Left colon (tissue), 2 donors: ENCODE measurements at regions not wholly inside any gene's neighbourhood (a gene's known extent, or its start where the extent isn't known, plus 50 kb on each side); places are given as distances from the start of the nearest gene placed in this dataset.
A peak's percentile ranks its signal among the peaks of the same experiment; 100 is the strongest.
"Not testable (repeated sequence)": the region's sequence is repeated elsewhere in the genome, so short reads cannot be mapped to it uniquely, and the experiment has no call there.

ENCODE experiments used
- ATAC-seq: fragments of 200-7000 bp; cut with Tn5 transposase; one replicate; pipeline ENCODE4 v1.9.1; 2020; ENCODE audit warnings: mild to moderate bottlenecking, moderate library complexity
- DNase-seq, 2 donors: peaks; one replicate each; pipeline ENCODE4 v3.0.0-alpha.2; 2020
- intact Hi-C, 2 donors: fragments of 100-400 bp; cut with DNase I in 1 of 2; cut with micrococcal nuclease in 1 of 2; formaldehyde crosslinking; loops; one replicate each; pipeline versions ENCODE4 v1.11.2 to v1.14.0; 2022; cut with DNase I, micrococcal nuclease
- donor health status: DM: no; HTN: no; CAD: no.
- donor health status: DM: yes; HTN: yes; CAD: no.

DNA sequence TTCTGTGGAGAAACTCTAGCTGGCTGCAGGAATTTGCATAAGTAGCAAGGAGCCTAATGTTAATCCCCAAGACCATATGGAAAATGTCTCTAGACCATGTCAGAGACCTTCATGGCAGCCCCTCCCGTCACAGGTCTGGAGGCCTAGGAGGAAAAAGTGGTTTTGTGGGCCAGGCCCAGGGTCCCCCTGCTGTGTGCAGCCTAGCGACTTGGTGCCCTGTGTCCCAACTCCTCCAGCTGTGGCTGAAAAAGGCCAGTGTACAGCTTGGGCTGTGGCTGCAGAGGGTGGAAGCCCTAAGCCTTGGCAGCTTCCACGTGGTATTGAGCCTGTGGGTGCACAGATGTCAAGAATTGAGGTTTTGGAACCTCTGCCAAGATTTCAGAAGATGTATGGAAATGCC is 306.9 kb upstream of the CA10 start:
- DNase-seq (no peak), ATAC-seq (no peak)
- intact Hi-C loops, result no loop called here

DNA sequence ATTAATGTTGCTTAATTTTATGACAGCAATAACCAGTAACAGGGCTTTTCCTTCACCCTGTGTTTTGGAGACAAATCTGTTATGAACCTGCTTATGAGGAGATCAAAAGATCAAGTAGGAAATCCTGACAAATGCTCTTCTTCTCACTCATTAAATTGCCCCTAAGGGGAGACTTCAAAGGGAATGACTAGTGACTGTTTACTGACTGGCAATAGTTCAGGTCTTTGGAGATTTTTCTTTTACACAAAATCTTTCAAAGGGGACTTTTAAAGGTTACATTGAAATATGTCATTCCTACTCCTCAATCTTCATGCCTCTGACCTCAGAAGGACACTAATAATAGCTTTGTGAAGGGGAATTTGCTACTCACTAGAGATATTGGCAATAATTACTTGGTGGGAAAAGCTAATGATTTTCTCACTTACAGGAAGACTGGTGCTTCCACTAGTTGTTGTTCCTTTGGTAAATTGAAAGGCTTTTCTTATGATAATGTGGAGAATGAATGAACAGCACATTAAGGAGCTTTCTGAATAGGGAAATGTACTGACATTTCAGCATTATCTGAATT is 292.9 kb upstream of the CA10 start:
- intact Hi-C loops, result no loop called here
- DNase-seq (no peak), ATAC-seq (no peak)

DNA sequence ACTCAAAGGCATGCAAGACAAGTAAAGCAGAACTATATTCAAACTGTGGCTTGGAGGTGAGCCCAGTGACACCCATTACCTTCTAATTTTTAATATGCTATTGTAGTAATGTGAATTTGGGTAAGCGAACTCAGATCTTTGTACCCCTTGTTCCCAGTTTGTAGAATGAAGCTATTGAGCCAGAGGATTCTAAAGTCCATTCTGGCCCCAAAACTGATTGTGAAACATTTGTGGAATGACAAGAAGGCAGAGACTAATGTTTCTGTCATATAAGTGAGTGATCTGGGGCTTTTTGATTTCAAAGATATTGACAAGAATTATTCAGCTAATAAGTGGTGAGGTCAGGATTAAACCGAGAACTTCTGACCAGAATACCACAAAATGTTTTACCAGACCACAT is 283.8 kb upstream of the CA10 start:
- DNase-seq, result no peak
- intact Hi-C loops, result no loop called here
- no peak for ATAC-seq

DNA sequence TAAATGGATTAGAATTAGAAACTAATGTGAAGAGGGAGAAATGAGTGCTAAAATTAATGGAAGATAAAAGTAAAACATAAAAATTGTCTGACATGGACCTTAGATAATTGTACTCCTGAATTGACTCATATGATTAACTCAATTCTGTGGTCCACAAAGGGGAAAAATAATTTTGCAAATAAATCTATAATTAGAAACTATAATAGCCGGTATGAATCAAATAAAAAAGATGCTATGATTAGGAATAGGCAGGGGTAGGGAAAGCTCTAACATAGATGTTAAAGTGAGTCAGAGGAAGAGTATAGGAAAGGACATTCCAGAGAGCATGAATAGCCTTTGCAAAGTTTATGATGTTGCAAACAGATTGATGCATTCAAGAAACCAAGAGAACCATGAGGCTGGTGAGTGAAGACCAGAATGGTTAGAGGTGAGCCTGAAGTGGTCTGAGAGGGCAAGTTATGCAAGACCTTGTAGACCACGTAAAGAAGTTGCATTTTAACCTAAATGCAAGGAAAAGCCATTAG is 262.1 kb upstream of the CA10 start:
- intact Hi-C loops, result no loop called here
- no peak for ATAC-seq
- no peak for DNase-seq

DNA sequence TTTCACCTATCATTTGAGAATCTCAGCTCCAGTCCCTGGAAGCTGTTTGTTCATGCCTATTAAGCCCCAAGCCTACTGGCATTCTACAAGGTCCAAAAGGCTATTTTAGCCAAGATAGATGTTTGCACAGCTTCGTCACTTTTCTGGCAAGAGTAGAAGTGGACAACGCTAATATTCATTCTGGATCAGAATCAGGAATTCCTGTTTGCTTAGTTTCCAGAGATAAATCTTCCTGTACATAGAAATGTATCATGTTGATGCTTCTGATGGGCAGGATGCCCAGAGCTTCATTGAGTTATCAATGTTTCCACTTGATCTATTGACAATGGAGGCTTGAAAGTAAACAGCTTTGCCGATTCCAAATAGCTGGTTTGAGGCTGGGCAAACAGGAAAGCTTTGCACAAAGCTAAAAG is 260.7 kb upstream of the CA10 start:
- DNase-seq (no peak), ATAC-seq (no peak)
- intact Hi-C loops, result no loop called here

DNA sequence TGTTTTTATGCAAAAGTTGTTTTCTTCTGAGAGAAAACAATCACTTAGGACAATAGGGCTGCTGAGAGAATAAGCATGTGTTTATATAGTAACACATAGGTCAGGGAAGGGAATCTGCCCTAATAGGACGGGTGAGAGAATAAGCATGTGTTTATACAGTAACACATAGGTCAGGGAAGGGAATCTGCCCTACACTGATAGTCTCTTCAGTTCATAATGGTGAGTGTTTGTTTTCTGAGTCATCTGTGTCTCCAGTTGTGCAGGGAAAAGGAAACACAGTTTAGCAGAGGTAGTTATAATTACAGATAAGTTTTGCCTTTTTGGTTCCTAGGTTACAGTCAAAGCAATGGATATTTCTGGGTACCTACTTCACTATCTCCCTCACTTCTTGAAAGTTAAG is 252.3 kb upstream of the CA10 start:
- peak; percentile 55 for ATAC-seq
- intact Hi-C loops, result no loop called here
- no peak for DNase-seq

DNA sequence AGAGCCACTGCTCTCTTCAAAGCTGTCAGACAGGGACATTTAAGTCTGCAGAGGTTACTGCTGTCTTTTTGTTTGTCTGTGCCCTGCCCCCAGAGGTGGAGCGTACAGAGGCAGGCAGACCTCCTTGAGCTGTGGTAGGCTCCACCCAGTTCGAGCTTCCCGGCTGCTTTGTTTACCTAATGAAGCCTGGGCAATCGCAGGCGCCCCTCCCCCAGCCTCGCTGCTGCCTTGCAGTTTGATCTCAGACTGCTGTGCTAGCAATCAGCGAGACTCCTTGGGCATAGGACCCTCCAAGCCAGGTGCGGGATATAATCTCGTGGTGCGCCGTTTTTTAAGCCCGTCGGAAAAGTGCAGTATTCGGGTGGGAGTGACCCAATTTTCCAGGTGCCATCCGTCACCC is 250.7 kb upstream of the CA10 start:
- intact Hi-C loops, ATAC-seq: not testable (repeated sequence)
- DNase-seq, result peak in 1 of 2 donors; percentile 21

DNA sequence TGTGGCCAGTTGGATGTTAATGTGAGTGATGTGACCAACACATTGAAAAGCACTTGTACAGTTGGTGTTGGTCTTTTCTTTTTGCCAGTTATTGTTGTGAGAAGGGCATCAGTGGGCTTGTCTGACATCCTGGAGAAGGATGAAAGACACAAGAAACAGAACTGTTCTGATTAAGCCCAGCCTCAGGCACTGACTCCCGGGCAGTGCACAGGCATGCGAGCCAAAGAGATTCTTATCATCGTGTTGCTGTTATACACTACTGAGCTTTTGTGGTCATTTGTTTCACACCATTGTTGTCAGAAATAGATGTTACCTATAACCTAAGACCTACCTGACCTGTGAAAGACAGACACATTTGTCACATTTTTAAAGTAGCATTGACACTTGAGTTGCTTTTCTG is 236.8 kb upstream of the CA10 start:
- DNase-seq (no peak), ATAC-seq (no peak)
- intact Hi-C loops, result no loop called here

DNA sequence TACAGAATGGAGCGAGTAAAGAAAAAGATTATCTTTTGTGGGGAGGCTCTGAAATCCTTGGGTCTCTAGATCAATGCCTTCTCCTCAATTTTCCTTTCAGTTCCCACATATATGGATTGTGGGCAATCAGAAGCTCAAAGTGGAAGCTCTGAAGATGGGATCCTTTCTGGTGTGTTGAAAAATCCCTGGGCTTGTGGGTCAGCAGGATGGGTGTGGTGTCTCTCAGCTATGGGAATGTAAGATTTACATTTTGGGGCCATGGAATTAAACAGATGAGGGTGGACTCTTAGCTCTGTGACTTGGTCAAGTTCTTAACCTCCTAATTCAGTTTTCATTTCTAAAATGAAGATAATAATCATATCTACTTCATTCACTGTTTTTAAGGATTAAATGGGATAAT is 231.9 kb upstream of the CA10 start:
- ATAC-seq, result no peak

DNA sequence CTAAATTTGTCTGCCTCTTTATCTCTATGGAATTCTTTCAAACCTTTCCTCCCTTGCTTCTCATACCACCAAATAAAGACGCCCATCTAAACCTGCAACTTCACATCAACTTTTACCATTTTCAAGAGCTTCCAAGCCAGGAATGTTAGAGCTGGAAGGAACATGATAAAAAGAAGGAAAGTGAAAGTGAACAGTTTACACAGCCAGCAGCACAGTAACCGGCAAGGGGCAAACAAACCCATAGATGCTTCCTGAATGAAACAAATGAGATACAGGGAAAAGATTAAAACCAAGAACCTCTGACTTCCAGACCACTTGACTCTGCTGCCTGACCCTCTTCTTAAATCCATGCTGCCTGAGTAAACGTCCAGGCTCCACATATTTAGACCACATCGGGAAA is 231.1 kb upstream of the CA10 start:
- peak; percentile 76 for ATAC-seq
- intact Hi-C loops, result no loop called here
- DNase-seq, result no peak

More for the DNA sequence above, 231.9 kb upstream of the CA10 start:
- intact Hi-C loops, result no loop called here
- no peak for DNase-seq

DNA sequence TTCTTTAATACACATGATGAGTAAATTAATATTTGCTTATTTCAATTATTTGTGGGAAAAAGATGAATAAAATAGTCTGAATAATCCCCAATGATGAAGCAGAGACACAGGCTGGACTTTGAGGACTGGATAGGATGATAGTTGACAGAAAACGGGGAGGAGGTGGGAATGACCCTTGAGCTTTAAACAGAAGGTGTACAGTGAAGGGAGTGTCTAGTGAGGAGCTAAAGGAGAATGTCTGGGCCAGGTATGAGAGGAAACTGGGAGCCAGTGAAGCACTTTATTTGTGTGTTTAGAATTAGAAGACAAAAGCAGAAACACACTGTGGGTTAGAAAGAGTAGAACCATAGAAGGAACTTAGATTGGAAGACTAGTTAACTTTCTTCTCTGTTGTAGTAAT is 230.4 kb upstream of the CA10 start:
- DNase-seq, result no peak

DNA sequence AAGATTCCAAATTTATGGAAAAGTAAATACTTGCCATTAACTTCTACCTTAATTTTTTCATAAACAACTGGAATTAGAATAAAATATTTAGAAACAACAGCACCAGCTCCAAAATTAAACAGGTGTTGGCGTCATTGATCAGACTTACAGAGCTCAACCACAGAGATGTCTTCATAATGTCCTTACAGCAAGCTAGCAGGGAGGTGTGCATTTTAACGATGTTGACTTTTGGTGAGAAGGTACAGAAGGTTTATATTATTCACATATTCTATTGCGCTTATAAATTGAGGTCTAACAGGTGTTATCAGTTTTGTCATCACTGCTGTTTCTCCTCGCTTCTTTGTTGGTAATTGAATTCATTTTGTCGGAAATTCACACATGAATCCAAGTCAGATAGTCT is 226.2 kb upstream of the CA10 start:
- intact Hi-C loops, result no loop called here
- ATAC-seq, result peak; percentile 75
- DNase-seq, result no peak

More for the DNA sequence above, 230.4 kb upstream of the CA10 start:
- peak; percentile 84 for ATAC-seq
- intact Hi-C loops, result no loop called here

DNA sequence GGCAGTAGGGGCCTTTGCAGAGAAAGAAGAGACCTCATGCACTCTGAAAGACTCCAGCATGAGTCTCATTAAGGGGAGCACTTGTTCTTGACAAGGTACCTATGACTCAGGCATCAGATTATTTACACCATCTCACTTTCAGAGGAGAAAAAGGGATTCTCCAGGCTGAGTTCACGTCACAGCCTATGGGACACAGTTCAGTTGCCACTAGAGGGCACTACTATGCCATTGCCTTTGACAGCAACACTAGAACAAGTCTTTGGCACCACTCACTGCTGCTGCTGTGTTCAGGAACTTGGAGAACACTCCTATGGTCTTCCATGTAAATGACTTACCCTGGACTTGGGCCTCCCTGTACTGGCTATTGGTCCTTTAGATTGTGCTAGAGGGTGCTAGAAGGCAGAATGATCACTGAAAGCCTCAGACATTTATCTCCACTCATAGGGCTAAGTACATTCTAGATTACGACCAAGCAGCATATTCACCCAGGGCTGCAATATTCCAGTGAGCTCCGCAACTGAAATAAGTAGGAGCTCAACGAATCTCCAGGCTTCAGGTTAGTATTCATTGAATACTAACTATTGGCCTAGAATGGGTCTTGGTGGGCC is 225.1 kb upstream of the CA10 start:
- peak; percentile 90 for ATAC-seq
- peak; percentile 54 to 63 for DNase-seq
- intact Hi-C loops, result no loop called here

DNA sequence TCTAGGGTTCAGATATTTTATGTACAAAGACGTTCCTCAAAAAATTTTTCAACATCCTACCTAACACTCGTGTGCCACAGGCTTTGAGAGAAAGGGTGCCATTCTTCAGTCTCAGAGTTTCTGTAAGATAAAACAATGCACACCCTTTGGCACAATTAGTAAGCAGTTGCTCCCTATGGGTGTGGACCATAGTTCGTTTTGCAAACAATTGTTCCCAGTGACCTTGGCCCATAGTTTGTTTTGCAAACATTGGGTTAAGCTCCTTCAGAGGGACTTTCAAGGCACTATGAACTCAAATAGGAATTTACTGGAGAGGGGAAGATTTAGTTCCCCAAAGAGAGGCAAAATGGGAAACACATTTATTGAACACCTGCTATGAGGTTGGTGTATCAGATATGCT is 220.3 kb upstream of the CA10 start:
- ATAC-seq, result peak; percentile 79
- no peak for DNase-seq
- intact Hi-C loops, result no loop called here

DNA sequence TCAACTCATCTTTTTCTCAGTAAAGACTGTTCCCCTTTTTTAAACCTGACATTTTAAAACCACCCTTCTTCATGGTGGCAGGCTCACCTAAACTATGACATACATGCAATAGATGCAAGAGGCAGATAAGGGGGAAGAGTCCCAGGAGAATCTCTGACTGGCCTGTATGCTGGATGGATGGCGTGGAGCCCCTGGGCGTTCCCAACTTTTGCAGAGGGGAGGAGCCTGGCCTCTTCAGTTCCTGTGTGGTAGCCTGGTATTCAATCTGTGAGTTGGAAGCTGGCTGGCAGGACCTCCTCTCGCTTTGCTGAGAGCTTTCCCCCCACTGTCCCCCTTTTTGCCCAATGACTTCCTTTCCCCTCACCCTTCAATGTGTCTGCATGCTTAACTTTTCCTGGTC is 217.6 kb upstream of the CA10 start:
- DNase-seq, result no peak
- no peak for ATAC-seq
- intact Hi-C loops, result no loop called here

DNA sequence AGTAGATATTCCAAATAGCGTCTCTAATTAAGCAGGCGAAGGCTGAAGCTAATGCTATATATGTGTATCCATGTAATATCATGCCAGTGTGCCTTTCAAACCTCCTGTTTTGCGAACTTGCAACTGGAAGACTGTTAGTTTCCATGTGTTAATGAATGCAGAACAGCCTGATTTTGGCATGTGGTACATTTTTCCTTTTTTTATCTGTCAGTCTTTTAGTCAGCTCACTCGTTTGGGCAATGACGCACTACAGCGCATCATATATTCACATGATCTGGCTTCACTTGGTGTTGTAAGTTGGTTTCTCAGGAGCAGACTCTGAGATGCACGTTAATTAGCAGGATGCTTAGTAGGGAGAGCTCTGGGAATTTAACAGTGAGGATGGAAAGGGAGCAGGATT is 210.4 kb upstream of the CA10 start:
- DNase-seq, result no peak
- no peak for ATAC-seq
- intact Hi-C loops, result no loop called here

DNA sequence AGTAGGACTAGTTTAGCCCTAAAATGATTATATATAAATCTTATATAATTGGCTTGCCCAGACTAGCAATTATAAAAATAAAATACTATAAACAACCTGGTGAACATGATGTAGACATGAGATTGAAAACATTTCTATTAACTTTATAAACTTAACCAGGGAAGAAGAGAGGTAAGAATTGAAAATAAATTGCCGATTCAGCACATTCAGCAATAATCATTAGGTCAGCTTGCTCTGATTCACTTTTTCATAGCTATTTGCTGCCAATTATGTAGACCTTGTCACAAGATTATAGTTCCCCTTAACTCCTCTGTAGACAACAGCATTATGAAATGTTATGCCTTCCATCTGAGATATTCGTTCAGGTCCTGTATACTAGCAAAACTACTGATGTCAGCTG is 199.3 kb upstream of the CA10 start:
- ATAC-seq (no peak), DNase-seq (no peak)
- intact Hi-C loops, result no loop called here

DNA sequence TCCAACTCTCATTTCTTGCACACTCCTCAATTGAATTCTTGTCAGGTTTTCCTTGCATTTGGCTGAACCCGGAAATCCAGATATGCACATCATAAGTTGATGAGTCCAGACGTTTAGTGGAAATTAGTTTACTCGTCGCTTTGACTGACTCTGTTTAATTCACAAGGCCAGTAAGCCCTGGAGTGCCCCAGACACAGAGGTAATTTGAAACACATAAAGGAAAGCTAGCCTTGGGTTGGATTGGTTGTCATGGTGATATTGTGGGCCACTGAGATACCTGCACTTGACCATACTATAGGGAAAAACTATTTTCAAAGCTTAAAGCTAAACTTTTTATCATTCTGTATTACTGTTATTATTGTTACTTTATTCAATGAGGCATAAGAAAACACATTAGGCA is 178.3 kb upstream of the CA10 start:
- DNase-seq, result no peak
- intact Hi-C loops, result no loop called here
- no peak for ATAC-seq

DNA sequence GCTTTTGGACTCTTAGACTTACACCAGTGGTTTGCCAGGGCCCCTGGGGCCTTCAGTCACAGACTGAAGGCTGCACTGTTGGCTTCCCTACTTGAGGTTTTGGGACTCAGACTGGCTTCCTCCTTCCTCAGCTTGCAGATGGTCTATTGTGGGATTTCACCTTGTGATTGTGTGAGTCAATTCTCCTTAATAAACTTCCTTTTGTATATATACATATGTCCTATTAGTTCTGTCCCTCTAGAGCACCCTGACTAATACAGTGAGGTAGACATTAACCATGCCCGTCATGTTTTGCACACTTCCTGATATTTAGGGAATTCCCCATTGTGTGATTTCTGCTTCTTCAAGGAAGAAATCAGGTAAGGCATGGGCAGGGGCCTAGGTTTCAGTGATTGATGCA is 147.8 kb upstream of the CA10 start:
- intact Hi-C loops, result no loop called here
- DNase-seq, result no peak
- no peak for ATAC-seq

DNA sequence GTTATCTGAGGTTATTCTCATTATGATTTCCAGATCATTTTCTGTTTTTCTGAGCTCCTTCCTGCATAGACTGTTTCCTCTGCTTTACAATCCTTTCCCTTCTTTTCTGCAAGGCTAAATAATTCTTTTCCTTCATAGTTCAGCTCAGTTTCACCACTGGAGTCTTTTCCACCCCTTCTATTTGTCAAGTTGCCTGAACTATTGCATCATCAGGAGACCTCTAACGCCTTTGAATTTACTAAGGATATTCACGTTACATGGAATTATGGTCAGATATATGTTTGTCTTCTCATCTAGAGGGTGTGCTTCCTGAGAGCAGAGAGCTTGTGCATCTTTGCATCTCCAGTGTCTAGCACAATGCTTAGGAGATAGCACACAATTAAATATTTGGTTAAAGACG is 140.4 kb upstream of the CA10 start:
- ATAC-seq (no peak), DNase-seq (no peak)
- intact Hi-C loops, result no loop called here
